Hematopoietic multipotent progenitor cell (in vitro differentiated cells): ENCODE measurements at regions not wholly inside any gene's neighbourhood (a gene's known extent, or its start where the extent isn't known, plus 50 kb on each side); places are given as distances from the start of the nearest gene placed in this dataset.
"Not testable (repeated sequence)": the region's sequence is repeated elsewhere in the genome, so short reads cannot be mapped to it uniquely, and the experiment has no call there.

Experiments used
- DNase-seq, 3 donors: peaks; one replicate each; pipeline ENCODE4 v3.0.0-alpha.2; 2011 to 2015; ENCODE audit warnings: low read depth in 2 of 3, low spot score in 2 of 3

DNA sequence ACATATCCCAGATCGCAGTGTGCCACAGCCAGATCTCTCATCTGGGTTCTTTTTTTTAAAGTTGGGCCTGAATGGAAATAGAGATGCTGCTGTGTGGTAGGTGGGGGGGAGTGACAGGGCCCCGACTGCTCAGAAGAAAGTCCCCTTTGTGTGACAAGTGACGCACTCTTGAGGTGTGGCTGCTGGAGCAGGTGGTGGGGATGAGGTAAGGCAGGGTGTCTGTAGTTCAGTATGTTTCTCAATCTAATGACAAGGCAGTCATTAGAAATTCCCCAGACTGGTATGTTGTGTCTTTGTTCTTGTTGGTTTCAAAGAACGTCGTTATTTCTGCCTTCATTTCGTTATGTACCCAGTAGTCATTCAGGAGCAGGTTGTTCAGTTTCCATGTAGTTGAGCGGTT lies 128.8 kb upstream of the TACR1 start:
- DNase-seq, result no peak

- no peak for DNase-seq
Observed at GRCh38 chr2:75327334-75327733, 128.0 kb upstream of the TACR1 start.

DNA sequence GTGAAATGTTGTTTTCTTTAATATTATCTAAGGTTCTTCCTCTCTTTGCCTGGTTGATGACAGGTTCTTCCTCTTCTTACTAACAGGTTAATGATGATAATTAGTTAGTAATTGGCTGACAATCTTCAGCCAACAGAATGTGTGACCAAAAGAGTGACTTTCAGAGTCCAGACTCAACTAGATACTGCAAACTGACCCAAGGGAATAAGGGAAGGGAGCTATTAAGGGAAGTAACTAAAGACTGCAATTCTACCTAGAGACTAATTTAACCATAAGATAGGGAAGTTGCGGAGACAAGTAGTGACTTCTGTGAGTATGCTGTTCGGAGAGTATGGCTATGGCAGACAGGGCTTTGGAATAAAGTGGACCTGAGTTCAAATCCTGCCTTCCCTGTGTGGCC lies 127.3 kb upstream of the TACR1 start:
- DNase-seq, result peak in 1 of 3 donors; percentile 9

- DNase-seq, result no peak
Observed at GRCh38 chr2:75325594-75325993, 126.3 kb upstream of the TACR1 start.

GRCh38 chr2:75324861-75325284 lies 125.6 kb upstream of the TACR1 start:
- DNase-seq, result no peak

- no peak for DNase-seq
Observed at GRCh38 chr2:75324141-75324540, 124.8 kb upstream of the TACR1 start.

GRCh38 chr2:75321599-75321922 lies 122.2 kb upstream of the TACR1 start:
- DNase-seq, result no peak

- no peak for DNase-seq
Observed at GRCh38 chr2:75320898-75321598, 121.7 kb upstream of the TACR1 start.

GRCh38 chr2:75319951-75320350 lies 120.6 kb upstream of the TACR1 start:
- no peak for DNase-seq

GRCh38 chr2:75317802-75318201 lies 118.5 kb upstream of the TACR1 start:
- no peak for DNase-seq

- DNase-seq, result no peak
Observed at GRCh38 chr2:75317316-75317715, 118.0 kb upstream of the TACR1 start.

DNA sequence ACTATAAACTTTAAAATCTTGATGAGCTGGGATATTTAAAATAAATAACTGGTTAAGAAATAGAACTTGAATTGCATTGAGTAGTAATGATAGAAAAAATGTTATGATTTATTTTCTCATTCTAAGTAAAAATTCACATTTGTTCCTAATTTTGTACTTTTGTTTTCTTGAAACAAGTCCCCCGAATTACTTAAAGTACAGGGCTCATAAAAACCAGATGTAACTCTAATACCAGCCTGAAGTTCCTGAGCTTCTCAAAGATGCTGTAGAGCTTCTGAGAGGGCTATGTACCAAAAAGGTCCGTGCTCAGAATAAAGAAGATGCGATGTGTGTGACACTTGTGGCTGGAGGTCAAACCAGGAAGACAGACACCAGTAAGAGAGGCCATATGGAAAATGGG lies 116.1 kb upstream of the TACR1 start:
- no peak for DNase-seq

GRCh38 chr2:75311993-75312392 lies 112.7 kb upstream of the TACR1 start:
- DNase-seq, result peak in 2 of 3 donors; percentile 46 to 72

GRCh38 chr2:75311521-75311920 lies 112.2 kb upstream of the TACR1 start:
- no peak for DNase-seq

DNA sequence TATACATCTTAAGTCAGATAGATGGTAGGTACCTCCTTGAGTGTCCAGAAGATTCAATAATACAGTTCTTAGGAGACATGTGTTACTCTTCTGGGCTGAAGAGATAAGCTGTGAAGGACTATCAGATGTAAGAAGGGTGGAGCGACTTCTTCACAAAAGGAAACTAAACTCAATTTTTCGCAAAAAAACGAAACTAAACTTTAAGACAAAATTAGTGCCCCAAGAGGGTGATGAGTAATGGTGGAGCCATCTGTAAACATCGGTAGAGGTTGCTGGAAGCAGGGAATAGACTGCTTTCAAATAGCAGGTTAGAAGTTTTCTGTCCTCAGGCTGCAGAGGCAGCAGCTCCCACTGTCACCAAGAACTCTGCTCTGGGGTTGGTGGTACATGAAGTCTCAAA lies 111.6 kb upstream of the TACR1 start:
- peak in 1 of 3 donors; percentile 17 for DNase-seq

DNA sequence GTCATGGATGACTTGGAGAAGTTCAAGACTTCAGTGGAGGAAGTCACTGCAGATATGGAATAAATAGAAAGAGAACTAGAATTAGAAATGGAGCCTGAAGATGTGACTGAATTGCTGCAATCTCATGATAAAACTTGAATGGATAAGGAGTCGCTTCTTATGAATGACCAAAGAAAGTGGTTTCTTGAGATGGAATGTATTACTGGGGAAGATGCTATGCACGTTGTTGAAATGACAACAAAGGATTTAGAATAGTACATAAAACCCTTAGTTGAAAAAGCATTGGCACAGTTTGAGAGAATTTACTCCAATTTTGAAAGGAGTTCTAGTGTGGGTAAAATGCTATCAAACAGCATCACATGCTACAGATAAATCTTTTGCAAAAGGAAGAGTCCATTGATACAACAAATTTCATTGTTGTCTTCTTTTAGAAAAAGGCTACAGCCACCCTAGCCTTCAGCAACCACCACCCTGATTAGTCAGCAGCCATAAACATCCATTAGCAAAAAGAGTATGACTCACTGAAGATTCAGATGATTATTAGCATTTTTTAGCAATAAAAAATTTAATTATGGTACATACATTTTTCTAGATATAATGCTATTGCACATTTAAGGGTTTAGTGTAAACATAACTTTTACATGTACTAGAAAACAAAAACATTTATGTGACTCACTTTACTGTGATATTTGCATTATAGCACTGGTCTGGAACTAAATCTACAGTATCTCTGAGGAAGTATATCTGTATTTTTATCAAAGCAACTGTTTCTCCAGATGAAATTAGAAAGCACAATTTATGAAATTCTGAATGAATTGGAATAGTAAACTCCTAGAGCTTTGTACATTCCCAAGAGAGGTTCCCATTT lies 110.5 kb upstream of the TACR1 start:
- no peak for DNase-seq

DNA sequence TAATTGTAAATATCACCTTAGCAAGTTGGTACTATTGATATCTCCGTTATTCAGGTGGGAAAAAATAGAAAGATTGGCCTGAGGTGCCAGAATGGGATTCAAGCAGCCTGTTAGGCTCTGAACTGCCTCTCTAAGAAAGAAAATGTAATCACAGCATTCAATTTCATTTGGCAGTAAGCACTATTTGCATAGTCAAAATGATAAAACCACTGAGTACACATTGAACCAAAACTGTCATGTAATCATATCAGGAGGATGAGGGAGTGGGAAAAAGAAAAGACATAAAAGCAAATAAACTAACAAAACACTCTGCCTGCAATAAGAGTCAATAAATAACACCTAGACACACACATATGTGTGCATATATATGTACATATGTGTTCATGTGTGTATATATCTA lies 103.9 kb upstream of the TACR1 start:
- DNase-seq, result no peak

GRCh38 chr2:75294362-75294761 lies 95.0 kb upstream of the TACR1 start:
- no peak for DNase-seq

DNA sequence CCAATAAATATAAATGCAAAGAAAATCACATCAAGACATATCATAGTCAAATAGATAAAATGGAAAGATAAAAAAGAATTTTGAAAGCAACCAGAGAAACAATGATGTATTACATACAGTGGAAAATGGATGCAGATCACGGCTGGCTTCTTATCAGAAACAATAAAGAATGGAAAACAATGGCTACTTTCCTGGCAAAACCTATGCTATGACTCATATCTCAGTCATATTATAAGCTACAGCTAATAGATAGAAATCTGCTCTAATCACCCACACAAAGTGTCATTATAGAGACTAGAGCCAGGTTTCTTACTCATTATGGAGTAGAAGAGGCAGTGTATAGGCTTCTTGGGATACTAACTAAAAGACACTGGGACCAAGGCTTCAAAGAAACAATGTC lies 93.5 kb upstream of the TACR1 start:
- DNase-seq, result no peak

DNA sequence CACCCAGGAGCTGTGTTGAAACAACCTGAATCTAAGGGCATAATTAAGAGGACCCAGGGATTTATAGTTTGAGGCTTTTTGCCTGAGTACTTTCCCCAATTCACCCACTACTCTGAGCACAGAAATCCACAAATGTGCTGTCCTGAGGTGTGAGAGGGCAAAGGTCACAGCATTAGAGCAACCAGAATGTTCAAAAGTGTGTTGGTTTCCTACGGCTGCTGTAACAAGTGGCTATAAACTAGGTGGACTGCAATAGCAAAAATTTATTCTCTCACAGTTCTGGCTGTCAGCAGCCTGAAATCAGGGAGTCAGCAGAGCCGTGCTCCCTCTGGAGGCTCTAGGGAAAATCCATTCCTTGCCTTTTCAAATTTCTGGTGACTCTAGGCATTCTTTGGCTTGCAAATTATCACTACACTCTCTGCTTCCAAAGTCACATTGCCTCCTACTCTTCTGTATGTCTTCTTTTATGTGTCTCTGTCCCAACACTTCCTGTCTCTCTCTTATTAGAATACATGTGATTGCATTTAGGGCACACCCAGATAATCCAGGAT lies 91.4 kb upstream of the TACR1 start:
- DNase-seq, result no peak

- no peak for DNase-seq
Observed at GRCh38 chr2:75289771-75290170, 90.5 kb upstream of the TACR1 start.

- not testable (repeated sequence) for DNase-seq
Observed at GRCh38 chr2:75289178-75289577, 89.9 kb upstream of the TACR1 start.
